LNCaP clone FGC (cell line): ENCODE measurements at regions not wholly inside any gene's neighbourhood (a gene's known extent, or its start where the extent isn't known, plus 50 kb on each side); places are given as distances from the start of the nearest gene placed in this dataset.
A peak's percentile ranks its signal among the peaks of the same experiment; 100 is the strongest.
"Not testable (repeated sequence)": the region's sequence is repeated elsewhere in the genome, so short reads cannot be mapped to it uniquely, and the experiment has no call there.

Experiments
- DNase-seq: peaks from one replicate; pipeline ENCODE4 v3.0.0-alpha.2; 2011; ENCODE audit warnings: low read depth
- H3K4me3 ChIP-seq: 2 replicates; pipeline ENCODE4 v1.5.1; 2011; ENCODE audit warnings: mild to moderate bottlenecking, low read depth, low read length, control low read depth
- CTCF ChIP-seq: IDR thresholded peaks from 2 replicates; pipeline ENCODE4 v1.5.1; 2012; ENCODE audit warnings: mild to moderate bottlenecking; ENCODE audit not compliant: control insufficient read depth, insufficient read depth; ENCODE audit errors: extremely low read depth

DNA sequence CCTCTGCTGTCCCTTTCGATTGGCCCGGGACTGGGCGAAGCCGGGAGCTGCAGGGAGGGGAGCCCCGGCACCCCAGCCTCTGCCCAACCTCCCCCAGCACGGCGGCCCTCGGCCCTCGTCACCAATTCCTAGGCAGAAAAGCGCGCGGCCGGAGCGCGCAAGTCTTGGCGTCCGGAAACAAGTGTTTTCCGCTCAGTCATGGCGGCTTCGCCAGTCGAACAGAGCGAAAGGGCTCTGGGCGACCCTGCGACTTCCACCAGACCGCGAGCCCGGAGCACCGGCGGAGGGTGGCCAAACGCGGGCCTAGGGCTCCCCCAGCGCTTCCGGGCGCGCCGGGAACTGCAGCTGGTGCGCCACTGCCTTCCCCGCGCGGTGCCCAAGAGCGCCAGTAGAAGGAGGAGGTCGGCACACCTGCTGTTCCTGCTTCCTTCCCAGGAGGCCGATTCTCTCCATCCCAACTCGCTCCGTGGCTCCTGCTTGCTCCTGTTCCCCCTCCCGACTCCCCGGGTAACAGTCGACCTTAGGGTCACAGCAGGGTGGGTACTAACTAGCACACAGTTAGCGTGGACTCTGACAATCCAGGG, 729.9 kb downstream of the ZWINT start:
- peak overlapping the region; percentile 50 for H3K4me3 ChIP-seq
- TF ChIP-seq CTCF = peak; percentile 86
- no peak for DNase-seq

DNA sequence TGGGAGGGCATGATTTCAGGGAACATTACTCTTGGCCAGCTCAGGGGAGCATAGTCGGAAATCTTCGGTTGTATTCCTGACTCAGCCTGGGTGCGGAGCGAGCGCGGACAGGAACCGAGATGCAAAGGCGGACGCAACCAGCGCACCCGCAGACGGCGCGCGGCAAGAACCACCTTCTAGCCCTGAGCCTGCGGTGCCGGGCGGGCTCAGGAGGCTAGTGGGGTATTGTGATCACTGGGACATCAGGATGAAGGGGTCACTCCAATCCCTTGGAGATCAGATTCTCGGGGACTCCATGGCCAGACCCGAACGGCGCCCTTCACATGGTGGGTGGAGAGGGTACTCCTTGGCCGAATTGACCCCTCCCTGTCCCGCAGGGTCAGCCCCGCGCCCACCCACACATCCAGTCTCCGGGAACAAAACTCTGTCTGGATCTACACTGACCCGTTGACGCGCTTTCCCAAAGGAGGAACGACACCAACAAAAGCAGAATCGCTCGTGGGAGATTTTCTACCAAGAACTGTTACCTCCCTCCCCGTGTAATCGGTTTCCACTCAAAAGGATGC, 730.5 kb downstream of the ZWINT start:
- peak overlapping the region; percentile 50 for H3K4me3 ChIP-seq
- DNase-seq = no peak
- no peak for TF ChIP-seq CTCF

DNA sequence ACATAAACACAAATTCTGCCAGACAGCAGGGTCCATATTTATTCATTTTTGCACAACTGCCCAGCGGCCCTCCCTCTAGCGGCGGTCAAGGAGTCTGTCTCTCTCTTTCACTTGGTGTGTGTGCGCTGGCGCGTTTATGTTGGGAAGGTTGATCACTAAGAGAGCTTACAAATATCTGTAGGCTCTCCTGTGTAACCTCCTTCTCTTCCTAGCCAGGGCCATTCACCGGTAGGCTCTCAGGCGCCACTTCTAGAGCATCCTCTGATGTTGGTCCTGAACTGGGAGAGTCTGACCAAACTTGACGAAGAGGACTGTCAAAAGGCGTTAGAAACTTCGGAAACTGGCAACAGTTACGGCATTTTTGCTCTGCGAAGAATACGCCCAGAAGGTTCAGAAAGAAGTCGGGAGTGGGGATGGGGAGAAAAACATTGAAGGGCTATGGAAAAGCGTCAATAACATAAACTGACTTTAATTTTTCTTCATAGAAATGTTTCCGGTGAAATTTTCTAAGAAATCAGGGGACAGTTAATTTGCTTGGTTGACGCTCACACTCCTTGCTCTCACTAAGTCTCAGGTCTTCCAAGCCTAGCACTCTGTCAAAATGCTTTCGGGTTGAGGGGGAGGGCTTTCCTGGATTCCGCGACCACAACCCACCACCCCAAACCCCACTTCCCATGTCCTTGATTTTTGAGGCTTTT, 731.1 kb downstream of the ZWINT start:
- peak; percentile 33 for TF ChIP-seq CTCF
- DNase-seq = no peak
- H3K4me3 ChIP-seq = no peak overlapping the region

DNA sequence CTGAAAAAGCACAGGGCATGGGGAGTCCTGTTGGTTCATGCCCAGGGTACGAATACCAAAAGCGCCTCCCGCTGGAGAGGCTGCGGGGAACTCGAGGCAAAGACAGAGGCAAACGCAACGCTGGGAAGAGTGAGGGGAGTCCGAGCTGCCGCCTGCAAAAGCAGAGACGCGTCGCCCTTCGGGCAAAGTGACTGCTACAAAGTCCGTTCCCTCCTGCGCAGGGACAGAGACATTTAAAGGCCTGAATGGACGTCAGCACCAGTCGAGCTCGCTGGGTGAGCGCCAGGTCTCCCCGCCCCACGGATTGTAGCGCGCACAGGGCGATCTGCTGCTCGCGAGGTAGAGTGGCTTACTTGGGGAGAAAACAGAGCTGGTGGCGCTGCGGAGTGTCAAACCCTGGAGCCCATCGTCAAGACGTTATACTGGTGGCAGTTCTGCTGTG, 732.8 kb downstream of the ZWINT start:
- no peak for TF ChIP-seq CTCF
- no peak for DNase-seq
- H3K4me3 ChIP-seq = no peak overlapping the region

- H3K4me3 ChIP-seq = no peak overlapping the region
- no peak for DNase-seq
These were observed 733.5 kb downstream of the ZWINT start for GRCh38 chr10:55627501-55628051.

GRCh38 chr10:55601690-55602478, 759.2 kb downstream of the ZWINT start:
- not testable (repeated sequence) for H3K4me3 ChIP-seq, DNase-seq

More at GRCh38 chr10:55627501-55628051, 733.5 kb downstream of the ZWINT start:
- TF ChIP-seq CTCF = no peak

DNA sequence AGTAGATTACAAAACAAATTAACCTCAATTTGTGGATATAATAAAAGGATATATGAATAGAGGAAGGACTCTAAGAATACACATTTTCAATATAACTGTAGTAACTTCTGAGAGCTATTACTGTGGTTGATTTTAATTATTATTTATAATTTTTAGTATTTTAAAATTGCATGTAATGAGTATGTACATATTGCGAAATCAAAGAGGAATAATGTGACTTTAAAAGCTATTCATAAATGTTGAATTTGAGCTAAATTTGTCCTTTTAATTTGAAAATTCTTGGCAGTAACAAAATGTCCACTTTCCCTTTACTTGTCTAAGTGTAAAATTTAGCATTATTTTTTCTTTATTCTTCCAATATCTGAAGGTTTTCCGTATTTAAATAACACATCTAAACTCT, 750.6 kb upstream of the PCDH15 start:
- no peak for TF ChIP-seq CTCF
- no peak for DNase-seq
- no peak overlapping the region for H3K4me3 ChIP-seq
